Colon (tissue), 2 donors: ENCODE measurements at regions not wholly inside any gene's neighbourhood (a gene's known extent, or its start where the extent isn't known, plus 50 kb on each side); places are given as distances from the start of the nearest gene placed in this dataset.
"Not testable (repeated sequence)": the region's sequence is repeated elsewhere in the genome, so short reads cannot be mapped to it uniquely, and the experiment has no call there.

Source experiments
- FAIRE-seq: peaks from 2 replicates; lab custom pipeline; 2012; peaks lifted over from hg19 to GRCh38; lab: Jason Lieb, UNC
- donor health status: control.
- donor health status: control.

- no peak for FAIRE-seq
These were observed 411.8 kb upstream of the ASIC2 start for GRCh38 chr17:33704856-33705255.

DNA sequence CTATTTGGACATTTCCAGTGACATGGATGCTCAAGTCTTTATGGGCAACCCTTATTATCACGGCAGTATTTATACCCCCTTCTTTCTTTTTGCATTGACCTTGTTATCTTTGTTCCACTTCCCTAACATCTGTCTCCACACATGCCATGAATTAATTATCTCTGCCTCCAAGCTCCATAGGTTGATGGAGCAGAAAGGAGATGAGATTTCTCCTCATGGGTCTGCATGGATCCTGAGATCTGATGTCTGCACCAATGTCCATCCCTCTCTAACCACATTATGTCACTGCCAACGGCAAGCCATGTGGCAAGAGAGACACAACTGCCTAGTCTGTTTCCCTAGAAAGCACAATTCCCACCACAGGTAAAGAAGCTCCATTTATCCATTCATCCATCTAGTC lies 416.8 kb upstream of the ASIC2 start:
- no peak for FAIRE-seq

- no peak for FAIRE-seq
These were observed 419.0 kb upstream of the ASIC2 start for GRCh38 chr17:33712120-33712519.

GRCh38 chr17:33716957-33717356 lies 423.9 kb upstream of the ASIC2 start:
- FAIRE-seq, result no peak

DNA sequence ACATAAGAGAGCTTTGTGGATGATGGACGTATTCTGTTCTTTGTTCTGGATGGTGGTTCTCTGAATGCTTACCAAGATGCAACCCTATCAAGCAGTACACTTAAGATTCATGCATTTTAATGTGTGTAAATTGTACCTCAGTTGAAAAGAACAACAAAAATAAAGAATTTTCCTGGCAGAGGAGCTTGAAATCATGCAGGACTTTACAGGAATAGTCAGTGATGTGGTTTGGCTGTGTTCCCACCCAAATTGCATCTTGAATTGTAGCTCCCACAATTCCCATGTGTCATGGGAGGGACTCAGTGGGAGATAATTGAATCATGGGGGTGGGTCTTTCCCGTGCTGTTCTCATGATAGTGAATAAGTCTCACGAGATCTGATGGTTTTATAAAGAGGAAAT lies 430.6 kb upstream of the ASIC2 start:
- not testable (repeated sequence) for FAIRE-seq

GRCh38 chr17:33725675-33726271 lies 432.7 kb upstream of the ASIC2 start:
- no peak for FAIRE-seq

GRCh38 chr17:33730131-33730530 lies 437.0 kb upstream of the ASIC2 start:
- no peak for FAIRE-seq

- FAIRE-seq, result no peak
These were observed 439.0 kb upstream of the ASIC2 start for GRCh38 chr17:33732116-33732515.

DNA sequence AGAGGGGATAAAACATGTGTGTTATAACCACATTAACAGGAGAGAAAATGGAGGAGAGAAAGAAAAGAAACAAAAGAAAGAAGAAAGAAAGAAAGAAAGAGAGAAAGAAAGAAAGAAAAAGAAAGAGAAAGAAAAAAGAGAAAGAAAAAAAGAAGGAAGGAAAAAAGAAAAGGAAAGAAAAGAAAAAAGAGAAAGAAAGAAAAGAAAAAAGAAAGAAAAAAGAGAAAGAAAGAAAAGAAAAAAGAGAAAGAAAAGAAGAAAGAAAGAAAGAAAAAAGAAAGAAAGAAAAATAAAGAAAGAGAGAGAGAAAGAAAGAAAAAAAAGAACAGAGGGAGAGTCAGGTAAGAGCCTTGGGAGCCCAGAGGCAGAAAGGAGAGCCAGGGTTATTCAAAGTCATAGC lies 446.6 kb upstream of the ASIC2 start:
- FAIRE-seq, result no peak

- FAIRE-seq, result no peak
These were observed 452.1 kb upstream of the ASIC2 start for GRCh38 chr17:33745047-33745760.

GRCh38 chr17:33749171-33749570 lies 456.1 kb upstream of the ASIC2 start:
- FAIRE-seq, result no peak

- no peak for FAIRE-seq
These were observed 458.0 kb upstream of the ASIC2 start for GRCh38 chr17:33750943-33751701.

- FAIRE-seq, result no peak
These were observed 458.6 kb upstream of the ASIC2 start for GRCh38 chr17:33751702-33752065.

DNA sequence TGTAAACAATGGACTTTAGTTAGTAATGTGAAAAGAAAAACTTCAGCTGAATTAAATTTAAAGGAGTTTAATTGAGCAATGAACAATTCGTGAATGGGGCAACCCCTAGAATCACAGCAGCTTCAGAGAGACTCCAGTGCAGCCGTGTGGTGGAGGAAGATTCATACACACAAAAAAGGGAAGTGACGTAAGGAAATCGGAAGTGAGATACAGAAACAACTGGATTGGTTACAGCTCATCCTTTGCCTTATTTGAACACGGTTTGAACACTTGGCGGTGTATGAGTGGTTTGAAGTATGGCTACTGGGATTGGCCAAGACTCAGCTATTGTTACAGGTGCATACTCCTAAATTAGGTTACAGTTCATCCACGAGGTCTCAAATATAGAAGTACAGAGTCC lies 460.4 kb upstream of the ASIC2 start:
- FAIRE-seq, result no peak

GRCh38 chr17:33756021-33756420 lies 462.9 kb upstream of the ASIC2 start:
- FAIRE-seq, result no peak

GRCh38 chr17:33765871-33766270 lies 472.8 kb upstream of the ASIC2 start:
- FAIRE-seq, result no peak

GRCh38 chr17:33766721-33767120 lies 473.6 kb upstream of the ASIC2 start:
- no peak for FAIRE-seq

GRCh38 chr17:33769066-33769465 lies 476.0 kb upstream of the ASIC2 start:
- no peak for FAIRE-seq

DNA sequence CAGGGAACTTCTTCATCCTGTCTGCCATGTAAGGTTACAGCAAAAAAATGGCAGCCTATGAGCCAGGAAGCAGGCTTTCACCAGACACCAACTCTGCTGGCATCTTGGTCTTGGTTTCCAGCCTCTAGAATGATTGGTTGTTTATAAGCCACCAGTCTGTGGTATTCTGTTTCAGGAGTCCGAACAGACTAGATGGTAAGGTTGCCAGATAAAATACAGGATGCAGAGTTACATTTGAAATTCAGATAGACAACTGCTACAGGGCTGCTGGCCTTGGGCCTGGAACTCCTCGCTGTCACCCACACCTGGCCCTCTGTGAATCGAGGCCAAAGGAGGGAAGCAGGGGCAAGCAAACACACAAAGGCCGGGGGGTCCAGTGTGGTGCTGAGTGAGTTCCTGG lies 478.8 kb upstream of the CCL2 start:
- FAIRE-seq, result no peak

- no peak for FAIRE-seq
These were observed 478.2 kb upstream of the CCL2 start for GRCh38 chr17:33776903-33777302.

DNA sequence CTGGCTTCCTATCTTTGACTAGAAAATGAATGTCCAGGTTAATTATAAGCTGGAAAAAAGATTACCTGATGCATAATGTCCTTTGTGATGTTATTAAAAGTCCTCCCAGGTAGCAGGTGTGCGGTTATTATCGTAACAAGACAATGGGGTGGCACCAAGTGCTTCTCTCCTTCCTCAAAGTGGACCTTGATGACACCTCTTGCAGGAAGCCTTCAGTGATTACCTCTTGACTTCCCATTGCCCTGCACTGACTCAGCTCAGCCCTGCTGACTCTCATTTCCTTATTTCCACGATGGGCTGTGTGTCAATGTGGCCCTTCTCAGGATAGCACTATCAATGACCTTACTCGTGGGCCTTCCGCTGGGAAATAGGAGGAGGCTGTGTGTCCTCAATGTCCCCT lies 477.4 kb upstream of the CCL2 start:
- no peak for FAIRE-seq

- no peak for FAIRE-seq
These were observed 476.4 kb upstream of the CCL2 start for GRCh38 chr17:33778505-33779233.

DNA sequence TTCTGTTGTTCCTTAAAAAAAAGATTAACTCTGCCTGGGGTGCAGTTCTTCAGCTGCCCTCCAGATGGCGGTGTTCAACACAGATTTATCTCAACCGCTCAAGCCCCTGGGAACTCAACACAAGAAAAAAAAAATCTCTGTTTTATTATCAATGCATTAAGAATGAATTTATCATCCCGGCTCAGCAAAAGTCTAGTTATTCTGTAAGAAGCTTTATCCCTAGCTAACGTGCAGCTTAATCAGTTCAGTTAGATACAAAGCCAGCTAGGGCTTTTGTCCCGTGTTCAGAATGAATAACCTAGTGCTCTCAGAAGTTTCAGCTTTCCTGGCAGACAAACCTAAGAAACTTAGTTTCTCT lies 475.9 kb upstream of the CCL2 start:
- FAIRE-seq, result no peak
